OCI-LY1 (cell line): ENCODE measurements at regions not wholly inside any gene's neighbourhood (a gene's known extent, or its start where the extent isn't known, plus 50 kb on each side); places are given as distances from the start of the nearest gene placed in this dataset.

Source experiments
- H2AFZ ChIP-seq: fragments of 200-600 bp; sonication (generic), shearing (Covaris generic); 2 replicates; pipeline ENCODE4 v1.6.0; 2014; ENCODE audit warnings: antibody characterized with exemption, mild to moderate bottlenecking, low read length
- H3F3A ChIP-seq: fragments of 200-600 bp; sonication (generic), shearing (Covaris generic); 2 replicates; pipeline ENCODE4 v1.6.0; 2014; ENCODE audit warnings: mild to moderate bottlenecking, antibody characterized with exemption, low read length, moderate library complexity; ENCODE audit not compliant: insufficient read depth
- H3K27ac ChIP-seq: fragments of 200-600 bp; sonication (generic); 2 replicates; pipeline ENCODE4 v1.5.1; 2014; ENCODE audit warnings: low read length, mixed run types, mild to moderate bottlenecking, low read depth; ENCODE audit not compliant: poor library complexity, severe bottlenecking
- H3K27me3 ChIP-seq: fragments of 200-600 bp; sonication (generic); 2 replicates; pipeline ENCODE4 v1.6.0; 2014; ENCODE audit warnings: antibody characterized with exemption, mild to moderate bottlenecking, low read length, moderate library complexity; ENCODE audit not compliant: insufficient read depth
- H3K36me3 ChIP-seq: fragments of 200-600 bp; sonication (generic); 2 replicates; pipeline ENCODE4 v1.6.1; 2014; ENCODE audit warnings: mild to moderate bottlenecking, antibody characterized with exemption, low read length, moderate library complexity, mixed read lengths; ENCODE audit not compliant: insufficient read depth
- H3K4me1 ChIP-seq: fragments of 200-600 bp; sonication (generic); 2 replicates; pipeline ENCODE4 v1.5.1; 2014; ENCODE audit warnings: mild to moderate bottlenecking, low read length, moderate library complexity; ENCODE audit not compliant: insufficient read depth, severe bottlenecking
- H3K4me2 ChIP-seq: fragments of 200-600 bp; sonication (generic), shearing (Covaris generic); 2 replicates; pipeline ENCODE4 v1.6.1; 2014; ENCODE audit warnings: low read length
- H3K4me3 ChIP-seq: fragments of 200-600 bp; sonication (generic); 2 replicates; pipeline ENCODE4 v1.5.1; 2014; ENCODE audit warnings: low read length, low read depth, mild to moderate bottlenecking, mixed read lengths; ENCODE audit not compliant: poor library complexity, severe bottlenecking
- H3K79me2 ChIP-seq: fragments of 200-600 bp; shearing (Covaris generic); 2 replicates; pipeline ENCODE4 v1.6.1; 2016; ENCODE audit warnings: mixed run types, low read length, mixed read lengths; ENCODE audit not compliant: insufficient read depth
- H3K9ac ChIP-seq: fragments of 200-600 bp; sonication (generic), shearing (Covaris generic); 2 replicates; pipeline ENCODE4 v1.6.1; 2014; ENCODE audit warnings: mild to moderate bottlenecking, low read length, mixed read lengths
- H3K9me2 ChIP-seq: fragments of 200-600 bp; sonication (generic), shearing (Covaris generic); 2 replicates; pipeline ENCODE4 v1.6.1; 2014; ENCODE audit warnings: low read depth, mild to moderate bottlenecking, low read length, mixed read lengths
- H3K9me3 ChIP-seq: fragments of 200-600 bp; shearing (Covaris generic); 2 replicates; pipeline ENCODE4 v1.6.1; 2014; ENCODE audit warnings: low read length, mixed read lengths
- H4K20me1 ChIP-seq: fragments of 200-600 bp; sonication (generic), shearing (Covaris generic); 2 replicates; pipeline ENCODE4 v1.6.0; 2016; ENCODE audit warnings: mild to moderate bottlenecking, low read length; ENCODE audit not compliant: insufficient read depth
- CTCF ChIP-seq: fragments of 200-600 bp; sonication (generic), shearing (Covaris generic); IDR thresholded peaks from 2 replicates; pipeline ENCODE4 v1.5.1; 2017; ENCODE audit warnings: mild to moderate bottlenecking, antibody characterized with exemption, low read length, moderate library complexity, mixed read lengths
- EZH2 ChIP-seq: fragments of 200-600 bp; sonication (generic), shearing (Covaris generic); IDR thresholded peaks from 2 replicates; pipeline ENCODE4 v1.8.0; 2017; ENCODE audit warnings: borderline replicate concordance, mixed run types, mild to moderate bottlenecking, antibody characterized with exemption, low read length, moderate library complexity, mixed read lengths

GRCh38 chr7:22016507-22016906 lies 70.8 kb upstream of the CDCA7L start:
- H3K27me3 ChIP-seq: no peaks in the 10 kb centered on the region

DNA sequence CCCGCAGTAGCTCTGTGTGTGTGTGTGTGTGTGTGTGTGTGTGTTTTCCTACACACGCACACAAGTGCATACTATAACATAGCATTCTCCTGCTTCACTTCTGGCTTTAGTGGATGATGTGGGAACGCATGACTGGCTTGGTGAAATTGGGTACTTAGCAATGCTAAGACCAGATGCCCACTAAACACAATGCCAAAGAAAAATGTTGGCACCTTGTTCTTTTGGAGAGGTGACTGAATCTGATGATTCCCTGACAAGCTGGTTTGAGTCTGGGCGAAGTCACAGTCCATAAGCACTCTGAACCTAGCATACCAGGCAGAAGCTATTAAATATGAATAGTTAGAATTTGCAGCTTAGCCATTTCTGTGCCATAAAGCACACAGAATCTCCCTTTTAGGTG lies 68.0 kb upstream of the CDCA7L start:
- no peaks in the 10 kb centered on the region for H3K9me2 ChIP-seq
- no peaks in the 10 kb centered on the region for H3K27me3 ChIP-seq
- H3K79me2 ChIP-seq: no peaks in the 10 kb centered on the region
- no peaks in the 10 kb centered on the region for H3K9me3 ChIP-seq
- no peak overlapping the region for H3K27ac ChIP-seq
- H3K4me3 ChIP-seq: no peak overlapping the region
- no peaks in the 10 kb centered on the region for H4K20me1 ChIP-seq
- no peaks in the 10 kb centered on the region for H3K36me3 ChIP-seq
- H2AFZ ChIP-seq: no peak overlapping the region
- no peaks in the 10 kb centered on the region for H3K4me1 ChIP-seq
- no peak overlapping the region for H3K9ac ChIP-seq
- no peaks in the 10 kb centered on the region for H3F3A ChIP-seq
- H3K4me2 ChIP-seq: no peak overlapping the region
- TF ChIP-seq CTCF: no peak
- TF ChIP-seq EZH2: no peak

More at GRCh38 chr7:22016507-22016906, 70.8 kb upstream of the CDCA7L start:
- Histone ChIP-seq H3K4me2 (no peak overlapping the region), H3K4me3 (no peak overlapping the region), H3F3A (no peaks in the 10 kb centered on the region), H3K4me1 (no peaks in the 10 kb centered on the region), H3K36me3 (no peaks in the 10 kb centered on the region), H2AFZ (no peak overlapping the region), H4K20me1 (no peaks in the 10 kb centered on the region), H3K9me2 (no peaks in the 10 kb centered on the region), H3K9ac (no peak overlapping the region), H3K79me2 (no peaks in the 10 kb centered on the region), H3K27ac (no peak overlapping the region), H3K9me3 (no peaks in the 10 kb centered on the region)
- TF ChIP-seq CTCF (no peak), EZH2 (no peak)

DNA sequence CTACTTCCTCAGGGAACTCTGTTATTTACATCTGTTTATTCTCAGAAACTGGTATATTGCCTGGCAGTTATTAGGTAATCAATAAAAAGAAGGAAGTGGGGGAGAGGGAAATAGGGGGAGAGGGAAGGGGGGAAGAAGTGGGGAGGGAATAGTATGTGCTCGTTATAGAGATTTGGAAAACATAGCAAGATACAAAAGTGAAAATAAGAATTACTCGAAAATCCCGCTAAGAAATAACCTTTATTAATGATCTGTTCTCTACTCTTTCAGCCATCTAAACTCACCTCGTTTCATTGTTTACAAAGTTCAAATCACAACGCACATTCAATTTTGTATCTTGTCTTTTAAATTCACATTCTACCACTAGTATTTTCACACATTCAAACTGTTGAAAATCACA lies 63.0 kb upstream of the CDCA7L start:
- Histone ChIP-seq H3K4me3 (no peak overlapping the region), H3K27me3 (no peaks in the 10 kb centered on the region), H3K4me2 (no peak overlapping the region), H2AFZ (no peak overlapping the region), H3K9me2 (no peaks in the 10 kb centered on the region), H3F3A (no peaks in the 10 kb centered on the region), H3K4me1 (no peaks in the 10 kb centered on the region), H3K27ac (no peak overlapping the region), H3K36me3 (no peaks in the 10 kb centered on the region), H3K9me3 (no peaks in the 10 kb centered on the region), H4K20me1 (no peaks in the 10 kb centered on the region), H3K9ac (no peak overlapping the region), H3K79me2 (no peaks in the 10 kb centered on the region)
- TF ChIP-seq CTCF (no peak), EZH2 (no peak)
